ENCODE measurements at regions not wholly inside any gene's neighbourhood (a gene's known extent, or its start where the extent isn't known, plus 50 kb on each side); places are given as distances from the start of the nearest gene placed in this dataset.
A peak's percentile ranks its signal among the peaks of the same experiment; 100 is the strongest.

DNA sequence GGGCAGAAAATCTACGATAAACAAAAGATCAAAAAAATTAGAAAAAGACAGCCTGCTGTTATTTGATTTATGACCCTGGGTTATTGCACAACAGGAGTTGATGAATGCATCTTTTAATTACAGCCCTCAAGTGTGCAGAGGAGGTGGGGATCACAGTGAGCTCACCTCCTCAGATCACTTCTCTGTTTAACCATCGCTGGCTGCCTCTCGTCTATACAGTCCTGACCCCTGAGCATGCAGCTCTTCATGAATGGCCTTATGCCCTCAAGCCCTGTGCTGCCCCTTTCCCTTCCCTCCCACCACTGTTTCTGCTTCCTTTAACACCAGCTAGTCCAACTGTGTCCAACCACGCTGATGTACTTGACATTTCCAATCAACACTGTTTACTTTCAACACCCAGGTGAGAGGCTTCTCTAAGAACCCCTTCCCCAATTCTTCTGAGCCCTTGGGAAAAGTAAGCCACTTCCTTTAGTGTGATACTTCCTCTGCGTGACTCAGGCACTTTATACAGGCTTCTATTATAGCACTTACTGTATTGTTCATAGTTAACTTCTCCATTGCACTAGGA, 60.6 kb upstream of the RIPOR2 start (continued):
- TF ChIP-seq, protein P1, sequence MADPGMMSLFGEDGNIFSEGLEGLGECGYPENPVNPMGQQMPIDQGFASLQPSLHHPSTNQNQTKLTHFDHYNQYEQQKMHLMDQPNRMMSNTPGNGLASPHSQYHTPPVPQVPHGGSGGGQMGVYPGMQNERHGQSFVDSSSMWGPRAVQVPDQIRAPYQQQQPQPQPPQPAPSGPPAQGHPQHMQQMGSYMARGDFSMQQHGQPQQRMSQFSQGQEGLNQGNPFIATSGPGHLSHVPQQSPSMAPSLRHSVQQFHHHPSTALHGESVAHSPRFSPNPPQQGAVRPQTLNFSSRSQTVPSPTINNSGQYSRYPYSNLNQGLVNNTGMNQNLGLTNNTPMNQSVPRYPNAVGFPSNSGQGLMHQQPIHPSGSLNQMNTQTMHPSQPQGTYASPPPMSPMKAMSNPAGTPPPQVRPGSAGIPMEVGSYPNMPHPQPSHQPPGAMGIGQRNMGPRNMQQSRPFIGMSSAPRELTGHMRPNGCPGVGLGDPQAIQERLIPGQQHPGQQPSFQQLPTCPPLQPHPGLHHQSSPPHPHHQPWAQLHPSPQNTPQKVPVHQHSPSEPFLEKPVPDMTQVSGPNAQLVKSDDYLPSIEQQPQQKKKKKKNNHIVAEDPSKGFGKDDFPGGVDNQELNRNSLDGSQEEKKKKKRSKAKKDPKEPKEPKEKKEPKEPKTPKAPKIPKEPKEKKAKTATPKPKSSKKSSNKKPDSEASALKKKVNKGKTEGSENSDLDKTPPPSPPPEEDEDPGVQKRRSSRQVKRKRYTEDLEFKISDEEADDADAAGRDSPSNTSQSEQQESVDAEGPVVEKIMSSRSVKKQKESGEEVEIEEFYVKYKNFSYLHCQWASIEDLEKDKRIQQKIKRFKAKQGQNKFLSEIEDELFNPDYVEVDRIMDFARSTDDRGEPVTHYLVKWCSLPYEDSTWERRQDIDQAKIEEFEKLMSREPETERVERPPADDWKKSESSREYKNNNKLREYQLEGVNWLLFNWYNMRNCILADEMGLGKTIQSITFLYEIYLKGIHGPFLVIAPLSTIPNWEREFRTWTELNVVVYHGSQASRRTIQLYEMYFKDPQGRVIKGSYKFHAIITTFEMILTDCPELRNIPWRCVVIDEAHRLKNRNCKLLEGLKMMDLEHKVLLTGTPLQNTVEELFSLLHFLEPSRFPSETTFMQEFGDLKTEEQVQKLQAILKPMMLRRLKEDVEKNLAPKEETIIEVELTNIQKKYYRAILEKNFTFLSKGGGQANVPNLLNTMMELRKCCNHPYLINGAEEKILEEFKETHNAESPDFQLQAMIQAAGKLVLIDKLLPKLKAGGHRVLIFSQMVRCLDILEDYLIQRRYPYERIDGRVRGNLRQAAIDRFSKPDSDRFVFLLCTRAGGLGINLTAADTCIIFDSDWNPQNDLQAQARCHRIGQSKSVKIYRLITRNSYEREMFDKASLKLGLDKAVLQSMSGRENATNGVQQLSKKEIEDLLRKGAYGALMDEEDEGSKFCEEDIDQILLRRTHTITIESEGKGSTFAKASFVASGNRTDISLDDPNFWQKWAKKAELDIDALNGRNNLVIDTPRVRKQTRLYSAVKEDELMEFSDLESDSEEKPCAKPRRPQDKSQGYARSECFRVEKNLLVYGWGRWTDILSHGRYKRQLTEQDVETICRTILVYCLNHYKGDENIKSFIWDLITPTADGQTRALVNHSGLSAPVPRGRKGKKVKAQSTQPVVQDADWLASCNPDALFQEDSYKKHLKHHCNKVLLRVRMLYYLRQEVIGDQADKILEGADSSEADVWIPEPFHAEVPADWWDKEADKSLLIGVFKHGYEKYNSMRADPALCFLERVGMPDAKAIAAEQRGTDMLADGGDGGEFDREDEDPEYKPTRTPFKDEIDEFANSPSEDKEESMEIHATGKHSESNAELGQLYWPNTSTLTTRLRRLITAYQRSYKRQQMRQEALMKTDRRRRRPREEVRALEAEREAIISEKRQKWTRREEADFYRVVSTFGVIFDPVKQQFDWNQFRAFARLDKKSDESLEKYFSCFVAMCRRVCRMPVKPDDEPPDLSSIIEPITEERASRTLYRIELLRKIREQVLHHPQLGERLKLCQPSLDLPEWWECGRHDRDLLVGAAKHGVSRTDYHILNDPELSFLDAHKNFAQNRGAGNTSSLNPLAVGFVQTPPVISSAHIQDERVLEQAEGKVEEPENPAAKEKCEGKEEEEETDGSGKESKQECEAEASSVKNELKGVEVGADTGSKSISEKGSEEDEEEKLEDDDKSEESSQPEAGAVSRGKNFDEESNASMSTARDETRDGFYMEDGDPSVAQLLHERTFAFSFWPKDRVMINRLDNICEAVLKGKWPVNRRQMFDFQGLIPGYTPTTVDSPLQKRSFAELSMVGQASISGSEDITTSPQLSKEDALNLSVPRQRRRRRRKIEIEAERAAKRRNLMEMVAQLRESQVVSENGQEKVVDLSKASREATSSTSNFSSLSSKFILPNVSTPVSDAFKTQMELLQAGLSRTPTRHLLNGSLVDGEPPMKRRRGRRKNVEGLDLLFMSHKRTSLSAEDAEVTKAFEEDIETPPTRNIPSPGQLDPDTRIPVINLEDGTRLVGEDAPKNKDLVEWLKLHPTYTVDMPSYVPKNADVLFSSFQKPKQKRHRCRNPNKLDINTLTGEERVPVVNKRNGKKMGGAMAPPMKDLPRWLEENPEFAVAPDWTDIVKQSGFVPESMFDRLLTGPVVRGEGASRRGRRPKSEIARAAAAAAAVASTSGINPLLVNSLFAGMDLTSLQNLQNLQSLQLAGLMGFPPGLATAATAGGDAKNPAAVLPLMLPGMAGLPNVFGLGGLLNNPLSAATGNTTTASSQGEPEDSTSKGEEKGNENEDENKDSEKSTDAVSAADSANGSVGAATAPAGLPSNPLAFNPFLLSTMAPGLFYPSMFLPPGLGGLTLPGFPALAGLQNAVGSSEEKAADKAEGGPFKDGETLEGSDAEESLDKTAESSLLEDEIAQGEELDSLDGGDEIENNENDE (IDR thresholded peaks at IDR 0.05; ENCODE audit: insufficient replicate concordance, low read length) = no peak
- TF ChIP-seq HDAC2 (IDR thresholded peaks at IDR 0.05; ENCODE audit: borderline replicate concordance in 1 of 2, low read depth in 2 of 2, low read length in 2 of 2) (no peak), SP2 (IDR thresholded peaks at IDR 0.05; ENCODE audit: low read length) (no peak), CEBPB (IDR thresholded peaks at IDR 0.05; ENCODE audit: low read depth, low read length) (peak; percentile 23; the same call in 1 of the 2 replicates), JUN (IDR thresholded peaks at IDR 0.05; ENCODE audit: low read depth, low read length) (no peak), POU5F1 (IDR thresholded peaks at IDR 0.05; ENCODE audit: low read depth, low read length) (no peak)
- TF ChIP-seq, protein P2, sequence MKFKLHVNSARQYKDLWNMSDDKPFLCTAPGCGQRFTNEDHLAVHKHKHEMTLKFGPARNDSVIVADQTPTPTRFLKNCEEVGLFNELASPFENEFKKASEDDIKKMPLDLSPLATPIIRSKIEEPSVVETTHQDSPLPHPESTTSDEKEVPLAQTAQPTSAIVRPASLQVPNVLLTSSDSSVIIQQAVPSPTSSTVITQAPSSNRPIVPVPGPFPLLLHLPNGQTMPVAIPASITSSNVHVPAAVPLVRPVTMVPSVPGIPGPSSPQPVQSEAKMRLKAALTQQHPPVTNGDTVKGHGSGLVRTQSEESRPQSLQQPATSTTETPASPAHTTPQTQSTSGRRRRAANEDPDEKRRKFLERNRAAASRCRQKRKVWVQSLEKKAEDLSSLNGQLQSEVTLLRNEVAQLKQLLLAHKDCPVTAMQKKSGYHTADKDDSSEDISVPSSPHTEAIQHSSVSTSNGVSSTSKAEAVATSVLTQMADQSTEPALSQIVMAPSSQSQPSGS (IDR thresholded peaks at IDR 0.05; ENCODE audit: low read length) = no peak

Data from H1 (cell line).